DND-41 (cell line): ENCODE measurements at regions not wholly inside any gene's neighbourhood (a gene's known extent, or its start where the extent isn't known, plus 50 kb on each side); places are given as distances from the start of the nearest gene placed in this dataset.

Experiments used
- ATAC-seq: fragments of 200-7000 bp; cut with Tn5 transposase; 3 replicates; pipeline ENCODE4 v1.9.1; 2021; ENCODE audit warnings: low read depth; ENCODE audit not compliant: insufficient read depth
- DNase-seq: peaks from one replicate; pipeline ENCODE4 v3.0.0-alpha.2; 2020
- H2AFZ ChIP-seq: 2 replicates; pipeline ENCODE4 v1.6.0; 2012; ENCODE audit warnings: low read depth, low read length
- H3K27ac ChIP-seq: 2 replicates; pipeline ENCODE4 v1.5.1; 2012; ENCODE audit warnings: low read length, inconsistent platforms
- H3K27me3 ChIP-seq: fragments of 200-600 bp; sonication (generic); 2 replicates; pipeline ENCODE4 v1.6.0; 2012; ENCODE audit warnings: low read length, mild to moderate bottlenecking, inconsistent platforms; ENCODE audit not compliant: insufficient read depth, poor library complexity
- H3K36me3 ChIP-seq: 2 replicates; pipeline ENCODE4 v1.5.1; 2012; ENCODE audit warnings: low read length, inconsistent platforms; ENCODE audit not compliant: insufficient read depth
- H3K4me1 ChIP-seq: 2 replicates; pipeline ENCODE4 v1.5.1; 2012; ENCODE audit warnings: mild to moderate bottlenecking, low read length; ENCODE audit not compliant: insufficient read depth
- H3K4me2 ChIP-seq: 2 replicates; pipeline ENCODE4 v1.6.0; 2012; ENCODE audit warnings: mild to moderate bottlenecking, moderate library complexity, low read length, inconsistent platforms; ENCODE audit not compliant: insufficient read depth
- H3K4me3 ChIP-seq, 2 experiments: fragments of 200-600 bp in 1 of 2; shearing (Covaris generic) in 1 of 2; 2 replicates each; pipeline ENCODE4 v1.5.1; 2012 to 2016; ENCODE audit warnings: inconsistent platforms in 2 of 2, low read length in 2 of 2, mild to moderate bottlenecking in 2 of 2, low read depth in 1 of 2, moderate library complexity in 1 of 2
- H3K79me2 ChIP-seq: 2 replicates; pipeline ENCODE4 v1.6.0; 2012; ENCODE audit warnings: low read length, inconsistent platforms; ENCODE audit not compliant: insufficient read depth
- H3K9ac ChIP-seq: 2 replicates; pipeline ENCODE4 v1.6.0; 2012; ENCODE audit warnings: low read depth, mild to moderate bottlenecking, inconsistent platforms, low read length, moderate library complexity
- H3K9me3 ChIP-seq: 2 replicates; pipeline ENCODE4 v1.5.1; 2012; ENCODE audit warnings: low read length, moderate library complexity, mild to moderate bottlenecking, inconsistent platforms; ENCODE audit not compliant: insufficient read depth, severe bottlenecking
- H4K20me1 ChIP-seq: 2 replicates; pipeline ENCODE4 v1.6.0; 2012; ENCODE audit warnings: low read length; ENCODE audit not compliant: insufficient read depth
- CTCF ChIP-seq: IDR thresholded peaks from 2 replicates; pipeline ENCODE4 v1.5.1; 2012; ENCODE audit warnings: borderline replicate concordance, low read length, moderate library complexity, mild to moderate bottlenecking; ENCODE audit not compliant: poor library complexity, severe bottlenecking; ENCODE audit errors: extremely low read depth
- EZH2 ChIP-seq: IDR thresholded peaks from 3 replicates; pipeline ENCODE4 v1.6.1; 2012; ENCODE audit warnings: borderline replicate concordance, low read depth, mild to moderate bottlenecking, moderate library complexity, low read length, inconsistent platforms; ENCODE audit not compliant: severe bottlenecking

DNA sequence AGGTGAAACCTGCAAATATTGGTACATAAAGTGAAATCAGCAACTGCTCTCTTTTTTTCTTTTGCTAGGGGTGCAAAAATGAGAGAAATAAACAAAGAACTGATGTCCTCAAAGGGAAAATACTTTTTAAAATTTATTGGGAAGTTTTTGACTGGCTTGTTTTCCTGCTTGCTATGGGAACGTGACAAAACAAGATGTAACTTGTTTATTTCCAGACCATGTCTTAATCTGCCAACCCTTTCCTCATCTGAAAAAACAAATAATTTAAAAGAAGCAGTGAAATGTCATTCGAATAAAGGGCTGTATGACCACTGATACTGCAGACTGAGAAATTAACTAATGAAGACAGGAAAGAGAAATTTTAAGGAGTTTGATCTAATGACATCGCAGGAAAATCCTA is 221.9 kb downstream of the CBLN4 start:
- H4K20me1 ChIP-seq = no peaks in the 10 kb centered on the region
- TF ChIP-seq CTCF = no peak
- TF ChIP-seq EZH2 = no peak
- no peak overlapping the region for H3K27ac ChIP-seq
- no peaks in the 10 kb centered on the region for H3K4me1 ChIP-seq
- no peaks in the 10 kb centered on the region for H3K9me3 ChIP-seq
- H3K27me3 ChIP-seq = no peaks in the 10 kb centered on the region
- H3K4me2 ChIP-seq = no peak overlapping the region
- H3K36me3 ChIP-seq = no peaks in the 10 kb centered on the region
- no peaks in the 10 kb centered on the region for H3K79me2 ChIP-seq
- ATAC-seq = no peak
- no peak overlapping the region for H3K4me3 ChIP-seq
- H3K9ac ChIP-seq = no peak overlapping the region
- H2AFZ ChIP-seq = no peak overlapping the region
- no peak for DNase-seq

DNA sequence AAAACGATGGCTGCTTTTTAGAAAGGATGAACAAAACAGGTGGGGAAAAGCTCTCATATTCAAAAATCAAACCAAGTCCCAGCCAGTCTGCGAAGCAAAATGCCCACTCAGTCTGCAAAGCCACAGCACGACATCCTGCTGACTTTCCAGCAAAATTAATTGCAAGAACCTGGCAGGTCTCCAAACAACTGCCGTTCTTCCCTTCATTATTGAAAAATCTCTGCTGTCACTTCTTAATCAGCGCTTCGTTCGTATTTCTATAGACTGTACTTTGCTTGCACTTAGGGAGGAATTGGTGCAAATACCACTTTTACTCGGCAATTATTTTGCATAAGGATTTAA is 222.4 kb downstream of the CBLN4 start:
- H3K4me3 ChIP-seq = no peak overlapping the region
- H2AFZ ChIP-seq = no peak overlapping the region
- H3K9me3 ChIP-seq = no peaks in the 10 kb centered on the region

GRCh38 chr20:55782224-55782911 is 223.0 kb downstream of the CBLN4 start:
- no peaks in the 10 kb centered on the region for H3K36me3 ChIP-seq
- no peaks in the 10 kb centered on the region for H3K4me1 ChIP-seq
- H3K4me2 ChIP-seq = no peak overlapping the region
- H4K20me1 ChIP-seq = no peaks in the 10 kb centered on the region
- no peaks in the 10 kb centered on the region for H3K27me3 ChIP-seq
- no peak overlapping the region for H2AFZ ChIP-seq
- no peak for DNase-seq
- no peaks in the 10 kb centered on the region for H3K9me3 ChIP-seq
- ATAC-seq = no peak
- H3K4me3 ChIP-seq = no peak overlapping the region
- no peaks in the 10 kb centered on the region for H3K79me2 ChIP-seq
- H3K9ac ChIP-seq = no peak overlapping the region
- TF ChIP-seq EZH2 (no peak), CTCF (no peak)
- H3K27ac ChIP-seq = no peak overlapping the region

More for the DNA sequence above, 222.4 kb downstream of the CBLN4 start:
- DNase-seq = no peak
- no peaks in the 10 kb centered on the region for H3K36me3 ChIP-seq
- no peak overlapping the region for H3K4me2 ChIP-seq
- H3K27me3 ChIP-seq = no peaks in the 10 kb centered on the region
- H3K27ac ChIP-seq = no peak overlapping the region
- TF ChIP-seq EZH2 = no peak
- no peak for TF ChIP-seq CTCF
- H3K4me1 ChIP-seq = no peaks in the 10 kb centered on the region
- H3K79me2 ChIP-seq = no peaks in the 10 kb centered on the region
- H4K20me1 ChIP-seq = no peaks in the 10 kb centered on the region
- no peak overlapping the region for H3K9ac ChIP-seq
- ATAC-seq = no peak

DNA sequence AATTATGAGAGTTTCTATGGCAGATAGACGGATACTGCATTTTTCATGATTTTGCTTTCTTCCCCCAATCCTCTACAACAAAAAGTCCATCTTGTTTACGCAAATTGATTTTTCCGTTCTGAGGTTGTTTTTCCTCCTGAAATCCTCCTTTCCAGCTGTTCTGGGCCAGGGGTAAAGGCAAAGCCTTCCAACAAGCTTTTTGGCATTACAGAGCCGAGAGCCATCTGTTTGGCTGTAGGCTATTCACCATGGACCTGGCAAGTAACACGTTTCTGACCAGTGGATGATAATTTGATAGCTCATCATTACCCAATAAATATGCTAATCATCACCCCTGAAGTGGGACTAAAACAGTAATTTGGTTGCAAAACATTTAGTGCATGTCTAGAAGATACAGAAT is 226.5 kb downstream of the CBLN4 start:
- no peak overlapping the region for H3K9ac ChIP-seq
- ATAC-seq (no peak), DNase-seq (no peak)
- no peak overlapping the region for H2AFZ ChIP-seq
- H3K79me2 ChIP-seq = no peaks in the 10 kb centered on the region
- TF ChIP-seq CTCF = no peak
- TF ChIP-seq EZH2 = no peak
- H4K20me1 ChIP-seq = no peaks in the 10 kb centered on the region
- no peaks in the 10 kb centered on the region for H3K4me1 ChIP-seq
- no peak overlapping the region for H3K4me3 ChIP-seq
- H3K4me2 ChIP-seq = no peak overlapping the region
- no peaks in the 10 kb centered on the region for H3K9me3 ChIP-seq
- no peaks in the 10 kb centered on the region for H3K27me3 ChIP-seq
- no peak overlapping the region for H3K27ac ChIP-seq
- no peaks in the 10 kb centered on the region for H3K36me3 ChIP-seq
